ENCODE measurements at regions not wholly inside any gene's neighbourhood (a gene's known extent, or its start where the extent isn't known, plus 50 kb on each side); places are given as distances from the start of the nearest gene placed in this dataset.

GRCh38 chrX:66731398-66731797 is 92.5 kb upstream of the EDA2R start (continued):
- TF ChIP-seq ELF1 (IDR thresholded peaks at IDR 0.05) (no peak), ZBTB33 (IDR thresholded peaks at IDR 0.05; ENCODE audit: borderline replicate concordance, low read depth) (no peak), GABPA (IDR thresholded peaks at IDR 0.05; ENCODE audit: low read depth) (no peak), MEF2A (IDR thresholded peaks at IDR 0.05; ENCODE audit: borderline replicate concordance, low read depth) (no peak), RCOR1 (IDR thresholded peaks at IDR 0.05; ENCODE audit: low read length) (no peak), MXI1 (IDR thresholded peaks at IDR 0.05; ENCODE audit: low read depth, low read length) (no peak)

- Histone ChIP-seq H4K20me1 (ENCODE audit: insufficient read depth) (no peaks in the 10 kb centered on the region), H3K4me1 (ENCODE audit: control insufficient read depth in 1 of 2, insufficient read depth in 2 of 2, low read depth in 1 of 2, low read length in 1 of 2) (no peaks in the 10 kb centered on the region; a peak in 1 of 4 replicates), H3K9me3 (no peaks in the 10 kb centered on the region), H3K4me3 (ENCODE audit: low read depth in 2 of 2, low read length in 1 of 2) (peak overlapping the region; percentile 35 to 52; a peak in 3 of 4 replicates), H3K4me2 (no peak overlapping the region), H3K9me2 (no peaks in the 10 kb centered on the region), H3F3A (replicated peaks; ENCODE audit: insufficient read depth) (no peaks in the 10 kb centered on the region), H3K9ac (no peak overlapping the region), H2AFZ (ENCODE audit: low read depth) (peak overlapping the region; percentile 53; the same call in 1 of the 2 replicates), H3K27ac (ENCODE audit: low read depth in 2 of 2, low read length in 1 of 2) (no peak overlapping the region), H3K36me3 (replicated peaks in 1 of 2; ENCODE audit: control insufficient read depth in 1 of 2, insufficient read depth in 2 of 2, low read length in 1 of 2) (no peaks in the 10 kb centered on the region), H3K79me2 (ENCODE audit: insufficient read depth) (no peaks in the 10 kb centered on the region), H3K27me3 (ENCODE audit: insufficient read depth) (no peaks in the 10 kb centered on the region)
- POLR2A ChIA-PET = no interaction called here
- CTCF ChIA-PET = interaction anchor here (0.6 to 2.4 kb wide), 8 partner anchors 11 to 1147 kb away, joined by 3 to 10 read pairs (median 4); no protein-coding TSS in a partner anchor
- 39% methylated on average over 19 of the region's 21 CpGs for WGBS (ENCODE audit: low lambda C conversion rate)
- TF ChIP-seq YY1 (IDR thresholded peaks at IDR 0.05; ENCODE audit: low read depth) (peak; percentile 75; the same call in 1 of the 2 replicates), RAD21 (IDR thresholded peaks at IDR 0.05; ENCODE audit: low read length) (peak; percentile 33), USF1 (IDR thresholded peaks at IDR 0.05; ENCODE audit: borderline replicate concordance, low read depth) (no peak), SMC3 (IDR thresholded peaks at IDR 0.05; ENCODE audit: low read depth, low read length) (peak; percentile 24), ELF1 (IDR thresholded peaks at IDR 0.05) (no peak), CTCF (IDR thresholded peaks at IDR 0.05) (peak; percentile 70)
- peak; percentile 35 for DNase-seq
Measured at GRCh38 chrX:66728818-66729271, 90.0 kb upstream of the EDA2R start.

- DNase-seq = no peak
- no peak overlapping the region for H3K4me2 ChIP-seq
- POLR2A ChIA-PET = no interaction called here
- TF ChIP-seq REST (IDR thresholded peaks at IDR 0.05; ENCODE audit: low read depth, low read length) (no peak), ELF1 (IDR thresholded peaks at IDR 0.05) (no peak), TCF12 (IDR thresholded peaks at IDR 0.05) (peak; percentile 38; the same call in 1 of the 2 replicates), FOSL2 (IDR thresholded peaks at IDR 0.05; ENCODE audit: borderline replicate concordance, low read depth) (peak; percentile 15; the same call in 1 of the 2 replicates), ZBTB33 (IDR thresholded peaks at IDR 0.05; ENCODE audit: borderline replicate concordance, low read depth) (no peak), EP300 (IDR thresholded peaks at IDR 0.05; ENCODE audit: borderline replicate concordance in 1 of 2, low read depth in 1 of 2, low read length in 1 of 2) (peak in 1 of 2 experiments; percentile 29; a peak in 1 of 4 replicates)
Measured at GRCh38 chrX:66717926-66718325, 79.0 kb upstream of the EDA2R start.

More at GRCh38 chrX:66717926-66718325, 79.0 kb upstream of the EDA2R start:
- H3F3A ChIP-seq (replicated peaks; ENCODE audit: insufficient read depth) = peaks cover 6% of the 10 kb centered on the region
- H4K20me1 ChIP-seq (ENCODE audit: insufficient read depth) = no peaks in the 10 kb centered on the region
- H2AFZ ChIP-seq (ENCODE audit: low read depth) = peak overlapping the region; percentile 43; the same call in 1 of the 2 replicates
- no peaks in the 10 kb centered on the region for H3K9me2 ChIP-seq
- CTCF ChIA-PET = interaction anchor here (1.1 to 1.4 kb wide), 4 partner anchors 10 to 1189 kb away, joined by 3 to 5 read pairs (median 4); no protein-coding TSS in a partner anchor
- H3K36me3 ChIP-seq (replicated peaks in 1 of 2; ENCODE audit: control insufficient read depth in 1 of 2, insufficient read depth in 2 of 2, low read length in 1 of 2) = no peaks in the 10 kb centered on the region
- H3K79me2 ChIP-seq (ENCODE audit: insufficient read depth) = no peaks in the 10 kb centered on the region
- no peak overlapping the region for H3K4me3 ChIP-seq (ENCODE audit: low read depth in 2 of 2, low read length in 1 of 2)
- H3K4me1 ChIP-seq (ENCODE audit: control insufficient read depth in 1 of 2, insufficient read depth in 2 of 2, low read depth in 1 of 2, low read length in 1 of 2) = no peaks in the 10 kb centered on the region
- H3K27ac ChIP-seq (ENCODE audit: low read depth in 2 of 2, low read length in 1 of 2) = no peak overlapping the region
- no peaks in the 10 kb centered on the region for H3K9me3 ChIP-seq
- no peaks in the 10 kb centered on the region for H3K27me3 ChIP-seq (ENCODE audit: insufficient read depth)
- no peak overlapping the region for H3K9ac ChIP-seq
- under 1% methylated on average over 3 of the region's 3 CpGs for WGBS (ENCODE audit: low lambda C conversion rate)

All from SK-N-SH (cell line).